NCI-H2081 (cell line): ENCODE measurements at regions not wholly inside any gene's neighbourhood (a gene's known extent, or its start where the extent isn't known, plus 50 kb on each side); places are given as distances from the start of the nearest gene placed in this dataset.
"Not testable (repeated sequence)": the region's sequence is repeated elsewhere in the genome, so short reads cannot be mapped to it uniquely, and the experiment has no call there.

Source experiments
- DNase-seq, 2 experiments: peaks; one replicate each; lab custom pipeline; 2025; lab: John Stamatoyannopoulos, UW

GRCh38 chr13:78868991-78869390 is 210.0 kb upstream of the OBI1 start:
- DNase-seq = peak; percentile 7 to 23

- DNase-seq = no peak
These were observed 208.7 kb upstream of the OBI1 start for GRCh38 chr13:78867655-78868054.

- DNase-seq = not testable (repeated sequence)
These were observed 207.1 kb upstream of the OBI1 start for GRCh38 chr13:78866076-78866475.

DNA sequence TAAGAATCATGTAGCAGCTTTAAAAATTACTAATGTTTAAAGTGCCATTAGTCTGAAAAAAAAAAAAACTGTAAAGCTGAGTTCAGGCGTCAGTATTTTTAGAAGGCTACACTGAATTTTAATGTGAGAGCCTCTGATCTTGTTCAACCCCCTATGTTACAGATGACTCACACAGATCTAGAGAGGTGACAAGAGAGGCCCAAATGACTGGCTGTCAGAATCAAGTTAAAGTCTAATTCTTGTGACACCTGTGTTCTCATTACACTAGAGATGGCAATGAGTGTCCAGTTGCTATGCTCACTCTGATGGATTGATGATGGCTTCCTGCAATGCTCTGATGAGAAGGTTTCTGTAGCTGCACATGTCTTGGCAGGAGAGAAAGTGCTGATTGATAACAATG is 203.5 kb upstream of the OBI1 start:
- no peak for DNase-seq

DNA sequence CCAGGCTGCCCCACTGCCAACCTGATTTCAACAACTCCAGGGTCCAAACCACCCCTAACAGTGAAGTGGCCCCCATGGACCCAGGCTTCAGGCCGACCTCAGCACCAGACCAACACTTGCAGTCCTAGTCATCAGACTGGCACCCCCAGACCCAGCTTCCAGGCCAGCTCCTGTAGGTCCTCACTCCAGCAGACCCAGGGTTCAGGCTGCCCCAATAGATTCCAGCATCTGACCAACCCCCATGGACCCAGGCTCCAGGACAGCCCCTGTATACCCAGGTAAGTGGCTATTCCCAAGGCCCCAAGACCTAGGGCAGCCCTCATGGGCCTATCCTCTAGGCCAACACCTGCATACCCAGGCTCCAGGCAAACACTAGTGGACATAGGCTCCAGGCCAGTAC is 193.8 kb upstream of the OBI1 start:
- DNase-seq = no peak

DNA sequence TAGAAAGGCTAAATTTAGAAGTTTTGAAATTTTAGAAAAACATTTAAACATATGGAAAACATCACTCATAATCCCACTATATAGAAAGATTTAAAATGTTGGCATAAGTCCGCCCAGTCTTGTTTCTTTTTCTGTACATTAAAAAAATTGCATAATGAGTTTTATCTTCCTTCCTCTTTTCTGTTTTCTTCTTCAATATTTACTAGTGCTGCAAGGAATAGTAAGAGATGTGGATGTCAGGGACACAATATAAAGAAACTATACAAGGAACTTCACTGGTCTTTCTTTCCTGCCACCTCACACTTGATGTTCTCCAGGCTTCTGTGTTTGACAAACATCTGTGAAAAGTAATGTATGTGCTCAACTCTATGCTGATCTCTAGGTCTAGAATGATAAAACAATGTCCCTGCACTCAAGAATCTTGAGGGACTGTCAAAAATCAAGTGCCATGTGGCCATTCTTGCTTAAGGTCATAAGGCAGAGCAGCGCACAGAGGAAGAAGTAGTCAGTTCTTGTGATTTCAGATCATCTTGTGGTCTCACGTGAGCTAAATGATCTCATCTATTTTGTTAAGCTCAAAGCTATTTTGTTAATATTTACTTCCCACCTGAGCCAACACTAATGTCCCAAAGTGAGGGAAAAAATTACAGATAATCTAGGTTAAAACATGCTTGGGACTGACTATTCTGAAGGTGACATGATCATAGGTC is 186.9 kb upstream of the OBI1 start:
- DNase-seq = no peak

- DNase-seq = no peak
These were observed 185.2 kb upstream of the OBI1 start for GRCh38 chr13:78844106-78844505.

DNA sequence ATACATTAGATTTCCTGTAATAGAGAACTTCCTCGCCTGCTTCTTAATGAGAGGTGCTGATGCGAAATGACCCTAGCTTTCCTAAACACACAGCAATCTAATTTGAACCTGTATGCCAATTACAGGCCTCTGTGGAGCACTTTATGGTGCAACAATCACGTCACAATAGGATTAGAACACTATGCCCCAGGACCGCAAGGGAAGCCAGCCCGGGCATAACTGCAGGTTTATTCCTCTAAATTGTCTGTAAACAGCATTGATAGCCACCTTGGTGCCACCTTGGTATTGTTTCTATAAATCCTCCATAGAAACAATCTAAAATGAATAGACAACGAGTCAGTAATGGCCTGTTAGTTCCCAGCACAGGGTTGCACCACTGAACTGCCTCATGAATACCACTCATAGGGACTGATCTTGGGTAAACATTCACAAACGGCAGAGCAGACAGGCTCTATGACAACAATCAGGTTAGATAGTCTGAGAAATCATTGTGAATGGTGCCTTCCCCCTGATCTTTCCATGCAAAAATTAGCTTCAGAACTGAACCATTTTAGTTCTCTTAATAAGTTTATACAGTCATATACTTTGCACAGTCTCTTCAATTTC is 182.5 kb upstream of the OBI1 start:
- DNase-seq = peak; percentile 92 to 99

DNA sequence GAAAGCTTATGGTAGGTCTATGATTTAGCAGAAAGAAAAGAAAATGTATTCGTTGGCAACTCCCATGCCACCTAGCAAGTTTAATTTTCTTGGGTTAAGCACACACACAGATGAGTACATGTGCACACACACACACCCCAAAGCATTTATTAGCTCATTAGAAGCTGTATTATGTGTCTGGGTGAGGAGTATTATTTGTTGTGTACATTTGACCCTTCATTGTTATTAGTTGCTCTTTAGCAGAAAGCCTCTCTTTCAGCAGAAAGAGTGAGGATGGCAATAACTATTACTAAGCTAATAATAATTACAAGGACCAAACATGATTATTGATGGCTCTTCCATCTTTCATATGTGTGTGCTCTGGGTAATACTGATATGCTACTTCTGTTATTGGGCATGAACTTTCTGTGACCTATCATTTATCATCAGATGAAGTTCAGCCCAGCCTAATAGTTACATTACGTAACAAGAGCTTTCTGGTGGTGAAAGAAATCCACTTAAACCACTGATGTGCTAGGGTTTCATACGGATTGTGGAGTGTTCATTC is 177.4 kb upstream of the OBI1 start:
- DNase-seq = no peak

DNA sequence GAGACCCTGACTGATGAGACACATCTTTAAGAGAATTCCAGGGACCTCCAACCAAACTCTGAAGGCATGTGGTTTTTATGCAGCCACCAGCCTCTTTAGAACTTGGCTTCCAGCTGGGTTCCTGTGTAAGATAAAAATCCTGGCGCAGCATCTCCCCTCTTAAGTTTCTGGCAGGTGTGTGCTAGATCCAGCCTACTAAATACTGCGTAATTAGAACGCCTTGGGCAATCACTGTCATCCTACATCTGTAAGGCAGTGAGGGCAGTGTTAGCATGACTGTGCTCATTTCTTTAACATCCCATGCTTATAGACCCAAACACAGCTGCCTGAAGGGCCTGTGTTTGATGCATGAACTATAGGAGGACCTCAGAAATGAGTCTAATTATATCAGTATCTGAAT is 173.5 kb upstream of the OBI1 start:
- no peak for DNase-seq

DNA sequence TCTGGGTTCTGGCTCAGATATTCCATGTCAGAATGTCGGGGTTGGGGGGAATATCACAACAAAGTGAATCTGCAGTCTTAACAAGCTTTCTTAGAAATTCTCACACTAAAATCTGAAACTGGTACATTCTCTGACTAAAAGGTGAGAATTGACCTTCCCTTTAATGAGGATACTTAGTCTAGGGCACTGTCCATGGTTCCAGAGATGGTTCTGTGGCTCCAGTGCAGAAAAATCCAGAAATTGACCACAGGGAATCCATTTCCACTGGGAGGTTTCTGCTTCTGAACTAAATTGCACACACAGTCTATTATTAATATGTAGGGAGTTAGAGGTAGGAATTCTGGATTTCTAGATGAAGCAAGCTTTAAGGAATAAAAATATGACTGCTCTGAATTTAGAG is 171.6 kb upstream of the OBI1 start:
- no peak for DNase-seq

DNA sequence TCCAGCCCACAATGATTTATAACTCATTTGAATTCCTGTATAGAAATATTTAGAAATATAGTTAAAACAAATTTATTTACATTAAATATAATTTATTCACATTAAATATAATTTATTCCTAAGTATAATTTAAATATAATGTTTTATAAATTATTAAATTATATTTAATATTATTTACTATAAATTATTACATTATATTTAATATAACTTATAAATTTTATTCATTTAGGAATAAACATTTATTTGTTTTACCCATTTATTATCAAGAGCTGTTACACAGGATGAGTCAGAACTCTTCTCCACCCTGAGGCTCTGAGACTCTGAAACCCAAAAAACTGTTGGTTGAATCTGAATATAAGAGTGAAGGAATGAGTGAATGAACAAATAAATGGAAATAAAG is 170.9 kb upstream of the OBI1 start:
- DNase-seq = no peak

DNA sequence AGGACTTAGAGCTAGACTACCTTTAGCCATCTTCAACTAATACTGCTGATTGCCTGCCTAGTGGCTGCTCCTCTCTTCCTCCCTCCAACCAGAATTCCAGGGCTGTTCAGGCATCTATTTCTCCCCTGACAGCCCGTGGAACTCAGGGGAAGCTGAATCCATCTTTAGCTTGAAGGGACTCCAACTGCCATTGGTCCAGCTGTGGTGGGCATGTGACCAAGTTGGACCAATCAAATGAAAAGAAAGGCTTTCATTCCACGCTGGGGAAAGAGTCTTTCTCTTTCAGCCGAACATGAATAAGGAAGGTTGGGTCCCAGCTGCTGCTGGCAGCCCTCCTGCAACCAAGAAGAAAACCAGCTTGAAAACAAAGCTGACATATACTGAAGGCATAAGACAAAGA is 168.5 kb upstream of the OBI1 start:
- no peak for DNase-seq

GRCh38 chr13:78826936-78827335 is 168.0 kb upstream of the OBI1 start:
- DNase-seq = no peak

DNA sequence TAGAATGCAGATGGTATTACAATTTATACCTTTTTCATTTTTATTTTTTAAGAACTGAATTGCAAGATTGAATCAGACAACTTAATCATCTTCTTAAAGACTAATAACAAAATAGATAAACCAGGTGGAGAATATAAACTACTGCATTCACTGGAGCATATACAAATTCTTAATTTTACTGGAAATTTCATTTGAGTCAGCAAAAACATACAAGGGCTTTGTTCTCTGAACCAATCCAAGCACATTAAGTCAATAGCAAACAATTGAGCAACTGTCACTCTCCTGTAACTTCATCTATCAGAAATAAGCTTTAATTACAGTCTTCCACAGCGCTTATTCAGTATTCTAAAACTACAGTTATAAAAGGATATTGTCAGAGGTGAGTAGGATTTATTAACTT is 167.4 kb upstream of the OBI1 start:
- peak in 1 of 2 experiments; percentile 35 for DNase-seq

DNA sequence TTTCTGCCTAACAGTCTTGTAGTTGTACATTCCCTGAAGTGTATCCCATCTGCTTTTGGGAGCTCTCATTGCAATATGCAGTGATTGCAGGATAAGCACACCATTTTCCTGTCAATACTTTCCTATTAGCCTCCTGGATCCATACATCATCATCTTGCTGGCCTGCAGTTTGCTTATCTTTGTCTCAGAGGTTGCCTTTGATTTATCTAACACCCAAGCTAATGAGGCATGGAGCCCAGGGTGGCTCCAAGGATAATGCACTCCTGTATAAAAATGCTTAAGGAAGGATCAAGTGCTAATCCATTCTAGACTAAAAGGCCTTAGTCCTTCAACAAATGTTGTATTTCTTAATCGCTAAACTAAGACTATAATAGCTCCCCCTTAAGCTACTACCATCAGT is 161.6 kb upstream of the OBI1 start:
- no peak for DNase-seq

- DNase-seq = no peak
These were observed 157.6 kb upstream of the OBI1 start for GRCh38 chr13:78816592-78816991.

DNA sequence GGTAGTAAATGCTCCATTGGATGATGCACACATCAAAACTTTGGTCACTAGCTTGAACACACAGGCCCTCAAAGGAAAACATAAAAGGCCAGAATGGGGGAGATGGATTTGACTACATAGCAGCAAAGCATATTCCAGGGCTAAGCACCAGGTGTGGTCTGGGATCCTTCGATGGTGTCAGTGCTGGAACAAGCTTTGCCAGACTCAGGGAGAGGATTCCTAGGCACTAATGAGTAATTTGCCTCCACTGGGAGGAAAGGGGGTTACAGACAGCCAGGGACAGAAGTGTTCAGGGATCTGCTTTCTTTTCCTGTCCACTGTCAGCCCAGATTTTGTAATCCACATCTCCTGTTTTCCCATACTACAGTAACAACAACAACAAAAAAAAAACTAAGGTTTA is 157.2 kb upstream of the OBI1 start:
- no peak for DNase-seq

DNA sequence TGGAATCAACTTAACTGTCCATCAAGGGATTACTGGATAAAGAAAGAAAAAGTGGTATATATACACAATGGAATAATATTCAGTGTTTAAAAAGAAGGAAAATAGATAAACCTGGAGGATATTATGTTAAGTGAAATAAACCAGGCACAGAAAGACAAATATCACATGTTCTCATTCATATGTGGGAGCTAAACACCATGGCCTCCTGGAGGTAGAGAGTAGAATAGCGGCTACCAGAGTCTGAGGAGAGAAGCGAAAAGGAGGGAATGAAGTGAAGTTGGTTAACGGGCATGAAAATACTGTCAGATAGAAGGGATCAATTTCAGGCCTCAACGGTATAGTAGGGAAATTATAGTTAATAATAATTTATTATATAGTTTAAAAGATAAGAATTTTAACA is 147.5 kb upstream of the OBI1 start:
- peak in 1 of 2 experiments; percentile 2 for DNase-seq

- no peak for DNase-seq
These were observed 144.0 kb upstream of the OBI1 start for GRCh38 chr13:78802912-78803311.

DNA sequence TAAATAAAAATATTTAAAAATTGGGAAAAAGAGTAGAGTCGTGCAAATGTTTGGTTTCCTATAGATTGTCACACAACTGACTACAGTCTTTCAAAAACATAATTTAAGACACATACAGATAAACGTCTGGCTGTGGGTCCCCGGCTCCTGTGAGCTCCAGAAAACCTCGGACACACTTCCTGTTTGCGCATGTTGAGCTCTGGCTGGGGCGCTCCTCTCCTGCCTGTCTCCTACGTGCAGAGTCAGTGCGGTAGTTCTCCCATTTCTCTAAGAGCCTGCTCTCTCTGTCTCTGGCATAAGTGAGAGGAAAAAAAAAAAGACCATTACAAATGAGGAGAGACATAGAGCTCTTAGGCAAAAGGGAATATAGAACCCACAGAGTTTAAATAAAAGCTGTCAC is 128.2 kb upstream of the OBI1 start:
- no peak for DNase-seq

- peak; percentile 49 to 55 for DNase-seq
These were observed 127.5 kb upstream of the OBI1 start for GRCh38 chr13:78786459-78786858.

- no peak for DNase-seq
These were observed 126.8 kb upstream of the OBI1 start for GRCh38 chr13:78785764-78786163.
